ENCODE measurements at regions not wholly inside any gene's neighbourhood (a gene's known extent, or its start where the extent isn't known, plus 50 kb on each side); places are given as distances from the start of the nearest gene placed in this dataset.

- DNase-seq (ENCODE audit: low read depth in 3 of 3), result peak; percentile 31 to 65 (median 42)
Measured at GRCh38 chr10:75294866-75295701, 59.3 kb upstream of the COMTD1 start.

- no peak for DNase-seq (ENCODE audit: low read depth in 3 of 3)
Measured at GRCh38 chr10:75294518-75294865, 58.7 kb upstream of the COMTD1 start.

- no peak for DNase-seq (ENCODE audit: low read depth in 3 of 3)
Measured at GRCh38 chr10:75294031-75294437, 58.3 kb upstream of the COMTD1 start.

- no peak for DNase-seq (ENCODE audit: low read depth in 3 of 3)
Measured at GRCh38 chr10:75293446-75293820, 57.7 kb upstream of the COMTD1 start.

- DNase-seq (ENCODE audit: low read depth in 3 of 3), result no peak
Measured at GRCh38 chr10:75292794-75293445, 57.2 kb upstream of the COMTD1 start.

GRCh38 chr10:75291805-75292204 lies 56.0 kb upstream of the COMTD1 start:
- no peak for DNase-seq (ENCODE audit: low read depth in 3 of 3)

GRCh38 chr10:75288140-75288711 lies 52.5 kb upstream of the COMTD1 start:
- no peak for DNase-seq (ENCODE audit: low read depth in 3 of 3)

- DNase-seq (ENCODE audit: low read depth in 3 of 3), result no peak
Measured at GRCh38 chr10:75287697-75288096, 51.9 kb upstream of the COMTD1 start.

- DNase-seq (ENCODE audit: low read depth in 3 of 3), result no peak
Measured at GRCh38 chr10:75286901-75287300, 51.1 kb upstream of the COMTD1 start.

All from stimulated activated CD4-positive, alpha-beta T cell treated with anti-CD3 and anti-CD28 coated beads, TNF-alpha, amount 100 ng/mL, for 24 hours (primary cell).